Keratinocyte (primary cell): ENCODE measurements at regions not wholly inside any gene's neighbourhood (a gene's known extent, or its start where the extent isn't known, plus 50 kb on each side); places are given as distances from the start of the nearest gene placed in this dataset.

Experiments used
- DNase-seq: peaks from one replicate; pipeline ENCODE4 v3.0.0-alpha.2; 2011; ENCODE audit warnings: low read depth, missing footprints, low spot score
- FAIRE-seq: peaks from 2 replicates; lab custom pipeline; 2011; peaks lifted over from hg19 to GRCh38; lab: Jason Lieb, UNC
- H2AFZ ChIP-seq: 2 replicates; pipeline ENCODE4 v1.6.0; 2012; ENCODE audit warnings: low read length, control low read depth, inconsistent platforms; ENCODE audit not compliant: control insufficient read depth
- H3K27ac ChIP-seq: 2 replicates; pipeline ENCODE4 v1.5.1; 2011; ENCODE audit warnings: low read length; ENCODE audit not compliant: control insufficient read depth, insufficient read depth
- H3K27me3 ChIP-seq: 3 replicates; pipeline ENCODE4 v1.6.0; 2011; ENCODE audit warnings: low read length; ENCODE audit not compliant: control insufficient read depth, insufficient read depth; ENCODE audit errors: extremely low read depth
- H3K36me3 ChIP-seq, 2 experiments: 2 replicates in 1 of 2; 3 replicates in 1 of 2; pipeline ENCODE4 v1.5.1; 2011; ENCODE audit warnings: low read length in 2 of 2, mild to moderate bottlenecking in 1 of 2; ENCODE audit not compliant: control insufficient read depth in 2 of 2, insufficient read depth in 2 of 2; ENCODE audit errors: extremely low read depth in 1 of 2
- H3K4me1 ChIP-seq: 3 replicates; pipeline ENCODE4 v1.5.1; 2011; ENCODE audit warnings: low read length; ENCODE audit not compliant: control insufficient read depth, insufficient read depth; ENCODE audit errors: extremely low read depth
- H3K4me2 ChIP-seq: 3 replicates; pipeline ENCODE4 v1.6.0; 2011; ENCODE audit warnings: low read depth, low read length; ENCODE audit not compliant: control insufficient read depth, insufficient read depth; ENCODE audit errors: extremely low read depth
- H3K4me3 ChIP-seq, 3 experiments: fragments of 200-600 bp in 1 of 3; sonication (generic) in 1 of 3; 2 replicates in 2 of 3; 3 replicates in 1 of 3; pipeline ENCODE4 v1.5.1; 2011 to 2016; ENCODE audit warnings: low read length in 3 of 3, mild to moderate bottlenecking in 3 of 3, control low read depth in 2 of 3, inconsistent platforms in 1 of 3, low read depth in 1 of 3, mixed read lengths in 1 of 3, mixed run types in 1 of 3, moderate library complexity in 1 of 3; ENCODE audit not compliant: control insufficient read depth in 2 of 3, insufficient read depth in 2 of 3; ENCODE audit errors: extremely low read depth in 1 of 3
- H3K79me2 ChIP-seq: 2 replicates; pipeline ENCODE4 v1.6.0; 2012; ENCODE audit warnings: low read length; ENCODE audit not compliant: control insufficient read depth, insufficient read depth
- H3K9ac ChIP-seq: 3 replicates; pipeline ENCODE4 v1.6.0; 2011; ENCODE audit warnings: low read length; ENCODE audit not compliant: control insufficient read depth, insufficient read depth; ENCODE audit errors: extremely low read depth
- H3K9me1 ChIP-seq: 3 replicates; pipeline ENCODE4 v1.6.0; 2011; ENCODE audit warnings: low read length; ENCODE audit not compliant: control insufficient read depth, insufficient read depth; ENCODE audit errors: extremely low read depth
- H3K9me3 ChIP-seq: 2 replicates; pipeline ENCODE4 v1.5.1; 2012; ENCODE audit warnings: low read depth, low read length; ENCODE audit not compliant: control insufficient read depth
- H4K20me1 ChIP-seq: 3 replicates; pipeline ENCODE4 v1.6.0; 2011; ENCODE audit warnings: low read length; ENCODE audit not compliant: control insufficient read depth, insufficient read depth; ENCODE audit errors: extremely low read depth
- CTCF ChIP-seq, 3 experiments: IDR thresholded peaks in 1 of 3; conservative IDR thresholded peaks in 1 of 3; optimal IDR thresholded peaks in 1 of 3; 2 replicates in 2 of 3; 3 replicates in 1 of 3; pipeline versions ENCODE3 to v1.5.1; 2011; ENCODE audit warnings: low read length in 3 of 3, mild to moderate bottlenecking in 3 of 3, moderate library complexity in 2 of 3, control low read depth in 1 of 3, inconsistent platforms in 1 of 3; ENCODE audit not compliant: insufficient read depth in 2 of 3; ENCODE audit errors: extremely low read depth in 1 of 3
- EZH2 ChIP-seq: IDR thresholded peaks from one replicate; pipeline ENCODE4 v1.6.1; 2012; ENCODE audit warnings: inconsistent platforms, mild to moderate bottlenecking, low read length, moderate library complexity
- dilution Hi-C: fragments of 300-500 bp; cut with MboI; formaldehyde crosslinking; loops from one replicate; pipeline ENCODE4 v1.7.0; 2020; ENCODE audit warnings: low sequenced_read_pairs; ENCODE audit not compliant: extremely low pct_ligation_motif_present

GRCh38 chr10:108307925-108308312, 1143.4 kb upstream of the SORCS1 start:
- DNase-seq (no peak), FAIRE-seq (no peak)
- TF ChIP-seq EZH2 (no peak), CTCF (optimal IDR thresholded peaks at IDR 0.05 in 1 of 3, IDR thresholded peaks at IDR 0.05 in 1 of 3, conservative IDR thresholded peaks at IDR 0.05 in 1 of 3; ENCODE audit: extremely low read depth in 1 of 3, insufficient read depth in 2 of 3, low read length in 3 of 3) (no peak)
- no peaks in the 10 kb centered on the region for H3K4me1 ChIP-seq
- no peaks in the 10 kb centered on the region for H3K79me2 ChIP-seq
- dilution Hi-C loops, result no loop called here
- no peak overlapping the region for H3K4me3 ChIP-seq
- H2AFZ ChIP-seq, result no peak overlapping the region
- no peaks in the 10 kb centered on the region for H3K27me3 ChIP-seq
- H3K9me1 ChIP-seq, result no peaks in the 10 kb centered on the region
- H3K9me3 ChIP-seq, result no peaks in the 10 kb centered on the region
- no peaks in the 10 kb centered on the region for H3K36me3 ChIP-seq
- H3K9ac ChIP-seq, result no peak overlapping the region
- no peak overlapping the region for H3K27ac ChIP-seq
- no peaks in the 10 kb centered on the region for H4K20me1 ChIP-seq
- no peak overlapping the region for H3K4me2 ChIP-seq

GRCh38 chr10:108307250-108307924, 1142.9 kb upstream of the SORCS1 start:
- DNase-seq (no peak), FAIRE-seq (no peak)
- Histone ChIP-seq H4K20me1 (no peaks in the 10 kb centered on the region), H3K27ac (no peak overlapping the region), H3K79me2 (no peaks in the 10 kb centered on the region), H3K36me3 (no peaks in the 10 kb centered on the region), H3K4me3 (no peak overlapping the region), H3K4me2 (no peak overlapping the region), H3K9ac (no peak overlapping the region), H3K4me1 (no peaks in the 10 kb centered on the region), H3K9me3 (no peaks in the 10 kb centered on the region), H3K9me1 (no peaks in the 10 kb centered on the region), H2AFZ (no peak overlapping the region), H3K27me3 (no peaks in the 10 kb centered on the region)
- no peak for TF ChIP-seq EZH2
- no peak for TF ChIP-seq CTCF (optimal IDR thresholded peaks at IDR 0.05 in 1 of 3, IDR thresholded peaks at IDR 0.05 in 1 of 3, conservative IDR thresholded peaks at IDR 0.05 in 1 of 3; ENCODE audit: extremely low read depth in 1 of 3, insufficient read depth in 2 of 3, low read length in 3 of 3)
- dilution Hi-C loops, result no loop called here
